ENCODE measurements at regions not wholly inside any gene's neighbourhood (a gene's known extent, or its start where the extent isn't known, plus 50 kb on each side); places are given as distances from the start of the nearest gene placed in this dataset.

DNA sequence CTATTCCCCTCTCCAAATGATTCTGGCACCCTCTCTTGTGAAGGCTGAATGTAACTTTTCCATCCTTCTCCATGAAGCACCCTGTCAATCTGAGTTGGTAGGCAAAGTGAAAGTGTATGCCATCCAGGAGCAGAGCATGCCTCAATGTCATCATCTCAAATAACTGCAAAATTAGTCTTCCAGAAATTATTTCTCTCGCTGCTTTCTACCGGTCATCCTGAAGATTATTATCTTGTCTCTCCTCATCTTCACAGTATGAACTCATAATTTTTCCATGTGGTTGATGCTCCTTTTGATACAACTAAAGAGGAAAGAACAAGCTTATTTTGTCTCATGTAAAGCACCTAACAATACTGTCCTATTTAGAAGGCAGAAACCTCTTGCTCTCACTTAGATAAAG is 285.5 kb upstream of the PCDH7 start (continued):
- TF ChIP-seq PHF8 (conservative IDR thresholded peaks at IDR 0.05; ENCODE audit: low read depth, low read length) (no peak), TCF12 (IDR thresholded peaks at IDR 0.05; ENCODE audit: low read depth, low read length) (no peak)
